CD4-positive, alpha-beta T cell treated with Interleukin-12 subunit alpha and Interleukin-12 subunit beta, for 1 hour (primary cell): ENCODE measurements at regions not wholly inside any gene's neighbourhood (a gene's known extent, or its start where the extent isn't known, plus 50 kb on each side); places are given as distances from the start of the nearest gene placed in this dataset.
A peak's percentile ranks its signal among the peaks of the same experiment; 100 is the strongest.
"Not testable (repeated sequence)": the region's sequence is repeated elsewhere in the genome, so short reads cannot be mapped to it uniquely, and the experiment has no call there.

Source experiments
- DNase-seq: peaks from one replicate; pipeline ENCODE4 v3.0.0-alpha.2; 2020

GRCh38 chr6:12635375-12635774 is 81.2 kb upstream of the PHACTR1 start:
- DNase-seq: no peak

GRCh38 chr6:12635813-12636212 is 80.8 kb upstream of the PHACTR1 start:
- DNase-seq: no peak

- DNase-seq: no peak
Observed at GRCh38 chr6:12636336-12636735, 80.2 kb upstream of the PHACTR1 start.

GRCh38 chr6:12637960-12638641 is 78.5 kb upstream of the PHACTR1 start:
- peak; percentile 29 for DNase-seq

GRCh38 chr6:12640438-12640837 is 76.1 kb upstream of the PHACTR1 start:
- DNase-seq: no peak

GRCh38 chr6:12641785-12642184 is 74.8 kb upstream of the PHACTR1 start:
- DNase-seq: not testable (repeated sequence)

- no peak for DNase-seq
Observed at GRCh38 chr6:12645941-12646340, 70.6 kb upstream of the PHACTR1 start.

GRCh38 chr6:12648171-12648570 is 68.4 kb upstream of the PHACTR1 start:
- DNase-seq: no peak

GRCh38 chr6:12649325-12649724 is 67.2 kb upstream of the PHACTR1 start:
- DNase-seq: no peak

GRCh38 chr6:12653486-12653885 is 63.1 kb upstream of the PHACTR1 start:
- DNase-seq: no peak

- no peak for DNase-seq
Observed at GRCh38 chr6:12654107-12654506, 62.5 kb upstream of the PHACTR1 start.

GRCh38 chr6:12654514-12654913 is 62.1 kb upstream of the PHACTR1 start:
- DNase-seq: no peak

GRCh38 chr6:12656906-12657305 is 59.7 kb upstream of the PHACTR1 start:
- DNase-seq: no peak

- no peak for DNase-seq
Observed at GRCh38 chr6:12657884-12658283, 58.7 kb upstream of the PHACTR1 start.

- DNase-seq: no peak
Observed at GRCh38 chr6:12661432-12662089, 55.0 kb upstream of the PHACTR1 start.
